WI38 (cell line): ENCODE measurements at regions not wholly inside any gene's neighbourhood (a gene's known extent, or its start where the extent isn't known, plus 50 kb on each side); places are given as distances from the start of the nearest gene placed in this dataset.
A peak's percentile ranks its signal among the peaks of the same experiment; 100 is the strongest.

Source experiments
- H3K4me3 ChIP-seq: 2 replicates; pipeline ENCODE4 v1.5.1; 2011; ENCODE audit warnings: low read depth, mild to moderate bottlenecking, control low read depth, low read length
- CTCF ChIP-seq: IDR thresholded peaks from 2 replicates; pipeline ENCODE4 v1.5.1; 2012; ENCODE audit warnings: low read depth, mild to moderate bottlenecking, control low read depth, low read length

DNA sequence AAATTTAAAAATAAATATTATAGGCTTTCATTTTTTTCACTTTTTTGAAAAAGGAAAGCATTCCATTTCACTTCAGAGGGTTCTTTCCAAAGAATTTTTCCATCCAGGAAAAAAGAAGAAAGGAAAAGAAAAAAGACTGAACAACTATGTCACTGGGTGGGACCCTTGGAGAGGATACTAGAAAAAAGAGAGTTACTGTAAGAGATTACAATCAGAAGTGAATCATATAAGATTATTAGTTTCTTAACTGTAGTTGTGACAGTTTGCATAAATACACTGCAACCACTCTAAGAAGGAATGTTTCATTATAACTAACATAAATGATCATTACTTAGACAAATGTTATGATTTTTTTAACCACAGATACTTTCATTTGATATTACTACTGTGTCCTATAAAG, 87.8 kb downstream of the KLF12 start:
- no peak for TF ChIP-seq CTCF

GRCh38 chr13:74045583-74045982, 88.6 kb downstream of the KLF12 start:
- H3K4me3 ChIP-seq = no peak overlapping the region
- no peak for TF ChIP-seq CTCF

More for the DNA sequence above, 87.8 kb downstream of the KLF12 start:
- H3K4me3 ChIP-seq = no peak overlapping the region

DNA sequence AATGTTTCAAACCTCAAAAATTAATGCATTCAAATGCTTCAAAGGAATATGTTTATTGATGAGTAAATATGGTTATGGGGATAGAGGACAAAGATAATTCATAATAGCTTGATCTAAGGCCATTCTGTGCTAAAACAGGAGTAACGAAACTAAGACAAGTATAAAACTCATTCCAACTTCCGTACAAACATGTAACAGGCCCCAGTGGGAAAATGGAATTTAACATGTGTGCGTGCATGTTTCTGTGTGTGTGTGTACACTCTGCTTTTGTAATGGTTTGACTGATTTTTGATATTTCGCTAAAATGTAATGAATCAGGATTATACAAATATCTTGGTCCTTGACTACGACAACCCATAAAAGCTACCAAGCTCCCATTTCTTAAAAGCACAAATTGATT, 91.0 kb downstream of the KLF12 start:
- no peak for TF ChIP-seq CTCF
- H3K4me3 ChIP-seq = no peak overlapping the region

DNA sequence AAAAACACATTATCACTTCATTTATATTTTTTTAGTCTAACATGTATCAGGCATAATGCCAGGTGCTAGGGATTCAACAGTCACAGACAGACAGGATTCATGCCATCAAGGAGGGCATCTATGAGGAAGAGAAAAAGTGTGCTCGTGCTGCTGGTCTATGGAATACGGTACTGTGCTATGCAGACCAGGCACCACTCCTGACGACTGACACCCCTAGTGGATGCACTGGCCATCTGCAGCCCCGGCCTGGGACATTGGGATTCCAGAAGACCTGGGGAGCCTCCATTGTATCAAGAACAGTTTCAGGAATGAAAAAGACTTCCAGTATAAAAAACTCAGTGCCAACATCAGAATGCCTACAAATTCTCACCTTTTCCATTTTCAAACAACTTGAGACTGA, 94.0 kb downstream of the KLF12 start:
- no peak overlapping the region for H3K4me3 ChIP-seq
- TF ChIP-seq CTCF = peak; percentile 56

DNA sequence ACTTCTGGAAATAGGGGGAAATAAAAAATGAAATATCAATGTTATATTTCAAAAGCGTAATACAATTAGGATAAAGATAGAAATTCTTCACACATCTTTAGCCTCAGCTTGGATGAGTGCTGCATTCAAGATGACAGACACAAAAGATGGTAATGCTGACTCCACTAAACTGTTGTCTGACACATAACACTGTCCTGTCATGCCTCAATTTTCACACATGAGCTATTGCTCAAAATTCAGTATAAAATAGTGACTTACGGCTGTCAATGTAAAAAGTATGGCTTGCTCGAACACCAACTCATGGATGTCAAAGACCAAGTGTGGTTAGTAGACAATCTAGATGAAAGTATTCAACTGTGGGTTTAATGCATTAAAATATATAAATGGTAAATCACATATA, 94.5 kb downstream of the KLF12 start:
- TF ChIP-seq CTCF = no peak
- no peak overlapping the region for H3K4me3 ChIP-seq

- no peak for TF ChIP-seq CTCF
- H3K4me3 ChIP-seq = no peak overlapping the region
Measured at GRCh38 chr13:74039154-74039553, 95.0 kb downstream of the KLF12 start.

GRCh38 chr13:74037762-74038161, 96.4 kb downstream of the KLF12 start:
- no peak overlapping the region for H3K4me3 ChIP-seq

More at GRCh38 chr13:74037762-74038161, 96.4 kb downstream of the KLF12 start:
- no peak for TF ChIP-seq CTCF
